NCI-H510A (cell line): ENCODE measurements at regions not wholly inside any gene's neighbourhood (a gene's known extent, or its start where the extent isn't known, plus 50 kb on each side); places are given as distances from the start of the nearest gene placed in this dataset.
"Not testable (repeated sequence)": the region's sequence is repeated elsewhere in the genome, so short reads cannot be mapped to it uniquely, and the experiment has no call there.

Source experiments
- DNase-seq: peaks from one replicate; lab custom pipeline; 2025; lab: John Stamatoyannopoulos, UW

- no peak for DNase-seq
These were observed 500.4 kb upstream of the ATP2B1 start for GRCh38 chr12:90209029-90209428.

DNA sequence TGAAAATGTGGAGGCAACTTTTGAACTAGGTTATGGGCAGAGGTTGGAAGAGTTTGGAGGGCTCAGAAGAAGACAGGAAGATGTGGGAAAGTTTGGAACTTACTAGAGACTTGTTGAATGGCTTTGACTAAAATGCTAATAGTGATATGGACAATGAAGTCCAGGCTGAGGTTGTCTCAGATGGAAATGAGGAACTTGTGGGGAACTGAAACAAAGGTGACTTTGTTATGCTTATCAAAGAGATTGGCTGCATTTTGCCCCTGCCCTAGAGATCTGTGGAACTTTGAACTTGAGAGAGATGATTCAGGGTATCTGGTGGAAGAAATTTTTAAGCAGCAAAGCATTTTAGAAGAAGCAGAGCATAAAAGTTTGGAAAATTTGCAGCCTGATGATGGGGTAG, 499.7 kb upstream of the ATP2B1 start:
- DNase-seq: not testable (repeated sequence)

GRCh38 chr12:90207799-90208198, 499.2 kb upstream of the ATP2B1 start:
- no peak for DNase-seq

DNA sequence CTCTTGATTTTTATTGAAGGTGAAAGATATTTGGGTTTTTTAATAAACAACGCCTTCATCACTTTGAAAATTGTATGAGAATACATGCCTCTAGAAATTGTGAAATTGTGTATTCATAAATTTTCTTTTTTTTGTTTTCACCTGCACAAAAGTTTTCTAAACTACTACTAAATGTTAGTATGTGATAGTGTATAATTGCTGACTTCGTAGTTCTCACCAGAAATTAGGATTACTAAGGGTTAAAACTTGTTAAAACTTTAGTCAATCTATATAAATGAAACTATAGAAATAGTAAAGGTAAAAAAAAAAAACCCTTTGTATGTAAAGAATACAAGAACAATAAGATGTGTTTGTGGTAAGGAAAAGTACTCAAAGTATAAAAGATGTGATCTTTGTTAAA, 496.5 kb upstream of the ATP2B1 start:
- no peak for DNase-seq

DNA sequence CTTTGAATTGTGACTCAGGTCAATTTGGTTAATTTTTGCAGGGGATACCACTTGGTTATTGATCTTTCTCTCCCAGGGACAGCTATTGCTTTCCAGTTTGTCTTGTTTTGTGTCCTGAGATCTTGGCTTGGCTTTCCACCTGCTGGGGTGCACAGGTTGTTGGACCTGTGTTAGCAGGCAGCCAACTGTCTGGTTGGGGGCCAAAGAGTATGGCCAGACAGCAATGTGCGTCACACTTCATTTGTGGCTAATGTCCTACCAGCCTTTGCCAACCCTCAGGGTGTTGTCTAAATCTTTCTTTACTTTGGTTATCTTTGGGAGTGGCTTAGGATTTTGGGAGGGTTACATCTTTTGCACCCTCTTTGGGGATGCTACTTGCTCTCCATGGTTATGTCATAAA, 494.9 kb upstream of the ATP2B1 start:
- no peak for DNase-seq

- no peak for DNase-seq
These were observed 490.4 kb upstream of the ATP2B1 start for GRCh38 chr12:90199006-90199405.

DNA sequence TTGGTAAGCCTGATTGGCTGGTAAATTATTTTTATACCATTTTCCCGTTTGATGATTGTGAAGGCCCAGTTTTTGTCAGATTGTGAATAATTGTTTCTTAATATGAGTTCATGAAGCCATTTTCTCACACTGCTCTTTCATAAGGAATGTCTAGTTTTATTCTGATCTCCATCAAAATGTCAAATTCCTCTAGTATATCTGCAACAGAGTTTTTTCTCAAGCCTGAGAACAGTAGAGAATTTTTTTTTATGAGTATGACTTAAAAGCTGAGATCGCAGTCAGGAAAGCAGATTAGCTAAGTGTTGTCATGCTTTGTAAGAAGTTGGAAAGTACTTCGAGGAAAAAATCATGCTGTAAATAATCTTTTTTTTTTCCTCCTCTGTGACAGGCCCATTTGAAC, 484.9 kb upstream of the ATP2B1 start:
- no peak for DNase-seq

GRCh38 chr12:90188857-90189256, 480.2 kb upstream of the ATP2B1 start:
- DNase-seq: no peak

DNA sequence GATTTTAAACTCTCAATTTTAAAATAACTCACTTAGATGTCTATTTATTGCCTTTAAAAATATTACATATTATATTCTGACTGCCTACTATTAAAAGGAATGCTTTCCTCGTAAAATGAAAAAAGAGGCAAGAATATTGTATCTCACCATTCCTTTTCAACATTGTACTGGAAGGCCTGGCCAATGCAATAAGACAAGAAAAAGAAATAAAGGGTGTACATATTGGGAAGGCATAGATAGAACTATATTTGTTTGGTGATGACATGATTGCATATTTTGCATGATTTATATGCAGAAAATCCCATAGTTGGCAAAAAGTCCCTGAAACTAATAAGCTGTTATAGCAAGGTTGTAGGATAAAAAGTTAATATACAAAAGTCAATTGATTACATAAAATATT, 474.6 kb upstream of the ATP2B1 start:
- no peak for DNase-seq

DNA sequence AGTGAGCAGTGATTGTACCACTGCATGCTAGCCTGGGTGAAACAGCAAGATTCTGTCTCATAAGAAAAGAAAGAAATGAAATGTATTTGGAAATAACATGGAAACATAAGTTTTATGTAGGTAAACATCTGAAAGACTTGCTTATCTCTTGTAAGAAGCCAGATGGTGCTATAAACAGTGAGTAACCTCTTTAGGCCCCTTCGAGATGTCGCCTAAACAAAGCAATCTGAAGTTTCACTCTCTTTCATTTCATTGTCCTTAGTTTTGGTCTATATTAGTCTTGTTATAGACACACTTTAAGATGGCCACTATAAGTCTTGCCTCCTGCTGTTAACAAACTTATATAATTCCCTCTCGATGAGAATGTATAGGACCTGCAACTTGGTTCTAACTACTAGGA, 472.6 kb upstream of the ATP2B1 start:
- DNase-seq: no peak

GRCh38 chr12:90174956-90175355, 466.3 kb upstream of the ATP2B1 start:
- no peak for DNase-seq

DNA sequence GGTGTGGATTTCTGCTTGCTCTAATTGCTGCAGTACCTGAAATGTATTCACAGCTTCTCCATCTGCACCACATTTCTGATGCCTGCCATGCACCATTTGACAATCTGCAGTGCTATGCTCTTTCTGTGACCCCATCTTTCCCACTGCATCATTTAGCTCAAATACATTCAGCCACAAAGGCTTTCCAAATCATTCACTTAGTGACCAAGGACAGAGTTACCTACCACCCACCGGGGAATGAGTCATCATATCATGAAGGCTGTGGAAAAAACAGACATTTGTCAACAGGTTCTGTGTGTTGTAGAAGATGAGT, 465.5 kb upstream of the ATP2B1 start:
- DNase-seq: no peak

DNA sequence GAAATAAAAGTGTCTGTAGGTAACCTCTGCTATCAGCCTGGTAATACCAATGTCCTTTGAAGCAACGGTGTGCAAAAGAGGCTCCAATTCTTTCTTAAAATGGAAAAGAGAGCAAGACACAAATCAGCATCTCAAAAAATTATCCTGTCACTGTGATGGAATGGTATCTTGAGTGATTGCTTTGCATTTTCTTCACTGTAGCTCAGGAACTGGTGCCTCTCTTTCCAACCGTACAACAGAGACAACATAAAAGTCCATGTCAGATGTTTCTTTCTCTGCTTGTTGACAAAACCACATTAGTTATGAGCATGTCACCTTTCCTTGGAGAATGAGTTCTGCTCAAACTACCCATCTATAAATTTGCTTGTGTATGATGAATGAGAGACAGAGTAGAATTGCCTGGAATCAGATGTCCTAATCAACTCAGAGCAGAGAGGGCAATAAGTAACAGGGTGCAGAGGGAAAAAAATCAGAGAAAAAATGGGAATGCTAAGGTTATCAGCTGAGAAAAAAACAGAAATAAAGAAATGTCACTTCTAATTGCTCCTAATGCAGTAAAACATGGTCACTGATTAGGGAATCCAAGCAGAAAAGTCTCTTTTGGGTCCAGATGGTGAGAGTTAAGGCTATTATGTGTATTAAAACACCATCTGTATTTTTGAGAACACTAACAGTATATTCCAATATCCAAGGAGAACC, 465.0 kb upstream of the ATP2B1 start:
- no peak for DNase-seq

DNA sequence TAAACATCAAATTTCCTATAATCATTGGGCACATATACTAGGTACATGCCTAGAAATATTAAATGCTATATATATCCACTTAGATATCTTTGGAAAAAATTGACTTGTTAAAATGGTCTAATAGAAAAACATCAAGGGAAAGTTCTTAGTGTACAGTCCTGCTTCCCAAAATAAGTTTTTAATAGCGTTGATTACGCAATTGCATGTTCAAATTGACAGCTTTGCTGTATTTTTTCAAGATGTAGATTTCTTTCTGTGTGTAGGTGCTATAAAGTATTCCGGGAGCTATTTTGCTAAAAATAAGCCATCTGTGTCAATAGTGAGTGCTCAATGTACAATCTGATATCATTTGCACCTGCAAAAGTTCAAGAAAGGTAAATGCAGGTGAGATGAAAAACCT, 463.9 kb upstream of the ATP2B1 start:
- DNase-seq: no peak

DNA sequence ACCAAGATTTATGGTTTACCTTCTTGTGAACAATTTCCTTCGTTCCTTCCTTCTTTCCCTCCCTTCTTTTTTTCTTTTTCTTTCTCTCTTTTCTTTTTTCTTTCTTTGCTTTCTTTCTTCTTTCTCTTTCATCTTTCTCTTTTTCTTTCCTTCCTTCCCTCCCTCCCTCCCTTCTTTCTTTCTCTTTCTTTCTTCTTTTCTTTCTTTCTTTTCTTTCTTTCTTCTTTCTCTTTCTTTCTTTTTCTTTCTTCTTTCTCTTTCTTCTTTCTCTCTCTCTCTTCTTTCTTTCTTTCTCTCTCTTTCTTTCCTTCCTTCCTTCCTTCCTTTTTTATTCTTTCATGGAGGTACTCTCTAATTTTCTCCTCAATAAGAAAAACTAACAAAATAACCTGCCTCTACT, 462.1 kb upstream of the ATP2B1 start:
- no peak for DNase-seq

DNA sequence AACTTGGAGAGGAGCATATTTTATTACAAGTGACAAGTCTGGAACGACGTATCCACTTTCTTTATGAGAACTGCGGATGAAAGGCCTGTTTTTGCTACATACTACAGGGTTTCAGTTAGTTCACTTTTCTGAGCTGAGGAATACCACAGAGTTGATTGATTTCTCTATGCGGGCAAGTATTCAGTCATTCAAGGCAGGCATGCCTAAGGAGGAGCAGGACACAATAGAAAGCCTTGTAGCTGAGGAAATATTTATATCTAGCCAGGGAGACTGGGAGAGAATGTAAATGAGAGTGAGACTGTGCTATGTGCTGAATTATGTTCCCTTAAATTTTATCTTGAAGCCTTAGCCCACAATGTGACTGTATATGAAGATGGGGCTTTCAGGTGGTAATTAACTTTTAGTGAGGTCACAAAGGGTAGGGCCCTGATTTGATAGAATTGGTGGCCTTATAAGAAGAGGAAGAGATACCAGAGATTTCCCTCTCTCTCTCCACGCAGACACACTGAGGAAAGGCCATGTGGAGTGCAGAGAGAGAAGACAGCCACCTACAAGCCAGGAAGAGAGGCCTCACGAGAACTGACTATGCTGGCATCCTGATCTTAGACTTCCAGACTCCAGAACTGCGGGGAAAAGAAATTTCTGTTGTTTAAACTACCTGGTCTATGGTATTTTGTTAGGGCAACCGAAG, 459.0 kb upstream of the ATP2B1 start:
- no peak for DNase-seq

DNA sequence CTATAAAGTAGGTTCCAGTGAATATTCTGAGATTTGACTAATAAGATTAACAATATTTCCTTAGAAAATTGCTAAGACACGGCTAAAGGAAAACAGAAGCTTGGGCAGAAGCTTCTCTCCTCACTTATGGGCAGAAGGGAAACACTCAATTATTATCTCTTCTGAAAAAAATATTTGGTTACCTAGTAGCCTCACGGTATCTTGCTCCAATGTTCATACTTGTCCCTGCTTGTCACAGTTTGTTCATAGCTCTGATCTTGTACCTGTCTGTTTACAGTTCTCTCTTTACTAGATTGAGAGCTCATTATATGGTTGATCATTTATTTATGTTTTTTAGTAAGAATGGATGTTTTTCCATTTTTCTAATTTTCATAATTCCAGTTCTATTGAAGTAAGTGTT, 458.0 kb upstream of the ATP2B1 start:
- no peak for DNase-seq

DNA sequence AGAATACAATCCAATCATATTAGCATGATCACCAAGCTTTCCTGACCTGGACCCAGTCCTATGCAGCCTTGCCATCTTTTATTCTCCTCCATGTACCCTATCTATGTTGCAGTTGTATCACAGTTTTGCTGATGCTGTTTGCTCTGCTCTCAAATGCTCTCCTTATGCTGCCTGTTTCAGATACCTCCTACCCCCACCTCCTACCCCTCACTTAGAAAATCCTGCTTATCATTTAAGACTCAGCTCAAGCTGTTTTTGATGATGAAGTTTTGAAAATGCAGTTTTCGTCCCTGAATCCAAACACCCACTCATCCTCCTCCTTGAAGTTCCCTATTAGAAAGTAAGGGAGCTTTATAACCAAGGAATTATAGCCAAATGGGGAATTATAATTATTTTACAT, 457.4 kb upstream of the ATP2B1 start:
- DNase-seq: no peak

DNA sequence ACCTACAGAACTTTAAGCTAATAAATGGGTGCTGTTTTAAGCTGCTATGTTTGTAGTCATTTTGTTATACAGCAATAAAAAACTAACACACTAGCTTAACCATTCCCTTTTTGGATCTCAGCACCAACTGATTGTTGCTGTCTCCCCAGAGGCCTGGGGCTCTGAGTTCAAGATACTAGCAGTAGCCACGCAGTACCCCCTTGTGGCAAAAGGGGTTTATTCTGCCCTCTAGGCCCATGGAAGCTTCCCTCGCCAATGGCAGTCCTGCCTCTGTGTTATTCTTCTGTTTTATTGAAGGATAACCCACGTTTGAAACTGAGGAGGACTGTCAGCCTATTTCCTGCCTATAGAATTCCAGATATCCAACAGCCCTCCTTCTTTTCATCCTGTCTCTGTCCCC, 455.3 kb upstream of the ATP2B1 start:
- no peak for DNase-seq

DNA sequence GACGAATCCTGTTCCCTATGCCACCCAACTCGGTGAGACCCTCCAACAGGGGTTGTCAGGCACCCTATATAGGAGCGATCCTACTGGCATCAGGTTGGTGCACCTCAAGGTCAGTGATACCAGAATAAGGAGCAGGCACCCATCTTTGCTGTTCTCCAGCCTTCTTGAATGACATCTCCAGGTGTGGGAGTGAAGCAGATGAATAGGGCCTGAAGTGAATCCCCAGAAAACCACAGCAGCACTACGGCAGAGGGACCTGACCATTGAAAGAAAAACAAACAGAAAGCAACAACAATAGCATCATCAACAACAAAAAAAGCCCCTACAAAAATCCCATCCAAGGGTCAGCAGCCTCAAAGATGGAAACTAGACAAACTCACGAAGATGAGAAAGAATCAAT, 445.2 kb upstream of the ATP2B1 start:
- DNase-seq: no peak

DNA sequence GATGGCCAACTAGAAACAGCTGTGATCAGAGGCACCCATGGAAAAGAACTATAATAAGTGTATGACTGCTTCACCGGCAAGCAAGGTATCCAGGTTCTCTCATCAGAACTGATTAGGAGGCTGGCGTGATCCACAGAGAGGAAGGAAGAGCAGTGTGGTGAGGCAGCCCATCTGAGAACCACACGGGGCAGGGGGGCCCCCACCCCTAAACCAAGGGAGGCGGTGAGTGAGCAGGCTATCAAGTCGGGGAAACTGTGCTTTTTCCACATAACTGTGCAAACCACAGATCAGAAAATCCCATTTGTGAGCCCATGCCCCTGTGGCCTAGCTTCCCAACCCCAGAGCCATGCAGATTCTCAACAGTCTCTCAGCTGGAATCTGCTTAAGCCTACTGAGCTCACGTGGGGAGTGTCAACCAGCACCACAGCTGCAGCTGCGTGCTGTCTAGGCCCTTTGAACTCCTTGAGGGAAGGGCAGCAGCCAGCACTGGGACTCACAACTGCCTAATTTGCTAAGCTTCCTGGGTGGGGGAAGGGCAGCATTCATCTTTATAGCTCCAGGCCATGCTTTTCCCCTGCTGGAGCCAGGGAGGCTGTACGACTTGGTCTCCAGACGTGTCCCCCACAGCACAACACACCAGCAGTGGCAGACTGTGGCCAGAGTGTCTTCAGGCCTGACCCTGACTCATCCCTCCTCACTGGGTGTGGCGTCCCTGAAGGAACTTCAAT, 444.4 kb upstream of the ATP2B1 start:
- no peak for DNase-seq

- DNase-seq: no peak
These were observed 442.9 kb upstream of the ATP2B1 start for GRCh38 chr12:90151491-90152015.

DNA sequence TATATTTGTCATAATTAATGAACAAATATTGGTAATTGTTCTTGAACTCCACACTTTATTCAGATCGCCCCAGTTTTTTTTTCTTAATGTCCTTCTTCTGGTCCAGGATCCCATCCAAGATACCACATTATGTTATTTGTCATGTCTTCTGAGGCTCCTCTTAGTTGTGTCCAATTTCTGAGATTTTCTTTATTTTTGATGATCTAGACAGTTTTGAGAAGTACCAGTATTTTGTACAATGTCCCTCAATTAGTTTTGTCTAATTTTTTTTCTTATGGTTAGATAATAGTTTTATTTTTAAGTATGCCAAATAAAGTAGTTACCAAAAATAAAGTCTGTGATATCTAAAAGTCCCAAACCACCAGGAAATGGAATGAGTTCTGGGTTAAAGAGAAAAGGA, 440.8 kb upstream of the ATP2B1 start:
- DNase-seq: no peak
